HEK293 (cell line): ENCODE measurements at regions not wholly inside any gene's neighbourhood (a gene's known extent, or its start where the extent isn't known, plus 50 kb on each side); places are given as distances from the start of the nearest gene placed in this dataset.
"Not testable (repeated sequence)": the region's sequence is repeated elsewhere in the genome, so short reads cannot be mapped to it uniquely, and the experiment has no call there.

Experiments used
- CTCF ChIA-PET: fragments of 350-600 bp; formaldehyde crosslinking; extraction: SDS; loops from one replicate; lab custom pipeline; 2021; ENCODE audit warnings: antibody characterized with exemption; lab: Yijun Ruan, JAX
- POLR2A ChIA-PET: fragments of 300-600 bp; formaldehyde crosslinking; extraction: SDS; loops from one replicate; lab custom pipeline; 2020; ENCODE audit warnings: antibody characterized with exemption, inconsistent platforms; lab: Yijun Ruan, JAX
- H3K27ac ChIP-seq: fragments of 200-500 bp; sonication (Bioruptor generic); 2 replicates; pipeline ENCODE4 v1.5.1; 2014; ENCODE audit warnings: low read depth, low read length, control low read depth, inconsistent platforms; ENCODE audit errors: extremely low read depth
- H3K36me3 ChIP-seq, 2 experiments: fragments of 200-500 bp in 1 of 2; sonication (Bioruptor generic) in 1 of 2; 1 replicate in 1 of 2; 2 replicates in 1 of 2; pipeline ENCODE4 v1.5.1; 2014 to 2017; ENCODE audit warnings: inconsistent platforms in 2 of 2, low read length in 2 of 2; ENCODE audit not compliant: control insufficient read depth in 2 of 2, insufficient read depth in 1 of 2
- H3K4me1 ChIP-seq: fragments of 200-500 bp; sonication (Bioruptor generic); 2 replicates; pipeline ENCODE4 v1.5.1; 2014; ENCODE audit warnings: mild to moderate bottlenecking, low read length, inconsistent platforms; ENCODE audit not compliant: control insufficient read depth, insufficient read depth
- H3K4me3 ChIP-seq: 2 replicates; pipeline ENCODE4 v1.5.1; 2011; ENCODE audit warnings: low read depth, mild to moderate bottlenecking, control low read depth, low read length, moderate library complexity
- H3K9me3 ChIP-seq: fragments of 200-500 bp; sonication (Bioruptor generic); 2 replicates; pipeline ENCODE4 v1.5.1; 2014; ENCODE audit warnings: low read depth, low read length, inconsistent platforms; ENCODE audit not compliant: control insufficient read depth, insufficient read depth
- BCL6B ChIP-seq: fragments of 450-650 bp; formaldehyde crosslinking; IDR thresholded peaks from 2 replicates; pipeline ENCODE4 v1.5.1; 2017; ENCODE audit warnings: missing biosample characterization, missing genetic modification characterization
- GFI1B ChIP-seq: fragments of 450-650 bp; formaldehyde crosslinking; IDR thresholded peaks from 2 replicates; pipeline ENCODE4 v1.5.1; 2016; ENCODE audit warnings: missing biosample characterization, missing genetic modification characterization
- GLIS1 ChIP-seq: fragments of 450-650 bp; formaldehyde crosslinking; IDR thresholded peaks from 2 replicates; pipeline ENCODE4 v1.5.1; 2016; ENCODE audit warnings: missing biosample characterization, missing genetic modification characterization
- KLF7 ChIP-seq: fragments of 450-650 bp; formaldehyde crosslinking; IDR thresholded peaks from 2 replicates; pipeline ENCODE4 v1.5.1; 2016; ENCODE audit warnings: missing biosample characterization, missing genetic modification characterization, borderline replicate concordance
- TCF7L2 ChIP-seq: IDR thresholded peaks from 2 replicates; pipeline ENCODE4 v1.6.1; 2011; ENCODE audit warnings: low read depth, mild to moderate bottlenecking, inconsistent platforms, low read length, moderate library complexity, borderline replicate concordance
- TRIM28 ChIP-seq: IDR thresholded peaks from 2 replicates; pipeline ENCODE4 v1.6.1; 2011; ENCODE audit warnings: low read length, control low read depth, borderline replicate concordance
- ZBTB17 ChIP-seq: fragments of 450-650 bp; formaldehyde crosslinking; IDR thresholded peaks from 2 replicates; pipeline ENCODE4 v1.5.1; 2016; ENCODE audit warnings: missing biosample characterization, missing genetic modification characterization
- ZBTB8A ChIP-seq: fragments of 450-650 bp; formaldehyde crosslinking; IDR thresholded peaks from 2 replicates; pipeline ENCODE4 v1.5.1; 2016; ENCODE audit warnings: missing biosample characterization, missing genetic modification characterization
- ZFP69B ChIP-seq: fragments of 450-650 bp; formaldehyde crosslinking; IDR thresholded peaks from 2 replicates; pipeline ENCODE4 v1.5.1; 2016; ENCODE audit warnings: missing biosample characterization, missing genetic modification characterization
- ZNF121 ChIP-seq: fragments of 450-650 bp; formaldehyde crosslinking; IDR thresholded peaks from 2 replicates; pipeline ENCODE4 v1.5.1; 2016; ENCODE audit warnings: missing biosample characterization, missing genetic modification characterization
- ZNF133 ChIP-seq: fragments of 450-650 bp; formaldehyde crosslinking; IDR thresholded peaks from 2 replicates; pipeline ENCODE4 v1.5.1; 2016; ENCODE audit warnings: missing biosample characterization, missing genetic modification characterization
- ZNF155 ChIP-seq: fragments of 450-650 bp; formaldehyde crosslinking; IDR thresholded peaks from 2 replicates; pipeline ENCODE4 v1.5.1; 2016; ENCODE audit warnings: missing biosample characterization, missing genetic modification characterization
- ZNF19 ChIP-seq: fragments of 450-650 bp; formaldehyde crosslinking; IDR thresholded peaks from 2 replicates; pipeline ENCODE4; 2016; ENCODE audit warnings: missing biosample characterization, missing genetic modification characterization, low read depth
- ZNF24 ChIP-seq: fragments of 450-650 bp; formaldehyde crosslinking; IDR thresholded peaks from 2 replicates; pipeline ENCODE4 v1.5.1; 2016; ENCODE audit warnings: missing biosample characterization, missing genetic modification characterization
- ZNF302 ChIP-seq: fragments of 450-650 bp; formaldehyde crosslinking; IDR thresholded peaks from 2 replicates; pipeline ENCODE4 v1.5.1; 2016; ENCODE audit warnings: missing biosample characterization, missing genetic modification characterization, low read depth
- ZNF394 ChIP-seq: fragments of 450-650 bp; formaldehyde crosslinking; IDR thresholded peaks from 2 replicates; pipeline ENCODE4 v1.5.1; 2016; ENCODE audit warnings: missing biosample characterization, missing genetic modification characterization, mild to moderate bottlenecking, moderate library complexity, borderline replicate concordance
- ZNF521 ChIP-seq: fragments of 450-650 bp; formaldehyde crosslinking; IDR thresholded peaks from 2 replicates; pipeline ENCODE4 v1.5.1; 2017; ENCODE audit warnings: missing biosample characterization, mild to moderate bottlenecking, missing genetic modification characterization
- ZNF558 ChIP-seq: fragments of 450-650 bp; formaldehyde crosslinking; IDR thresholded peaks from 2 replicates; pipeline ENCODE4 v1.5.1; 2016; ENCODE audit warnings: missing biosample characterization, missing genetic modification characterization
- ZNF624 ChIP-seq: fragments of 450-650 bp; formaldehyde crosslinking; IDR thresholded peaks from 2 replicates; pipeline ENCODE4 v1.5.1; 2017; ENCODE audit warnings: missing biosample characterization, missing genetic modification characterization
- ZNF664 ChIP-seq: fragments of 450-650 bp; formaldehyde crosslinking; IDR thresholded peaks from 2 replicates; pipeline ENCODE4 v1.5.1; 2016; ENCODE audit warnings: missing biosample characterization, missing genetic modification characterization
- ZNF670 ChIP-seq: fragments of 450-650 bp; formaldehyde crosslinking; IDR thresholded peaks from 2 replicates; pipeline ENCODE4 v1.5.1; 2016; ENCODE audit warnings: missing biosample characterization, missing genetic modification characterization, low read depth
- ZNF785 ChIP-seq: fragments of 450-650 bp; formaldehyde crosslinking; IDR thresholded peaks from 2 replicates; pipeline ENCODE4 v1.5.1; 2016; ENCODE audit warnings: missing biosample characterization, missing genetic modification characterization
- ZNF843 ChIP-seq: fragments of 450-650 bp; formaldehyde crosslinking; IDR thresholded peaks from 2 replicates; pipeline ENCODE4 v1.5.1; 2016; ENCODE audit warnings: missing biosample characterization, missing genetic modification characterization
- ZSCAN4 ChIP-seq: fragments of 450-650 bp; formaldehyde crosslinking; IDR thresholded peaks from 2 replicates; pipeline ENCODE4 v1.5.1; 2017; ENCODE audit warnings: missing biosample characterization, missing genetic modification characterization
- ZSCAN5A ChIP-seq: fragments of 450-650 bp; formaldehyde crosslinking; IDR thresholded peaks from 2 replicates; pipeline ENCODE4 v1.5.1; 2016; ENCODE audit warnings: missing biosample characterization, missing genetic modification characterization

GRCh38 chr18:4921548-4921947 lies 275.5 kb downstream of the AKAIN1 start (continued):
- TF ChIP-seq BCL6B (tag by site-specific recombination) (no peak), ZNF664 (no peak), ZBTB17 (no peak), ZNF394 (tag by site-specific recombination) (no peak), ZNF19 (tag by site-specific recombination) (no peak), ZBTB8A (tag by site-specific recombination) (no peak), ZFP69B (no peak)
- TF ChIP-seq, all 188 proteins: peak for 0

- H3K4me1 ChIP-seq, H3K36me3 ChIP-seq, POLR2A ChIA-PET, H3K27ac ChIP-seq, CTCF ChIA-PET, H3K4me3 ChIP-seq, H3K9me3 ChIP-seq: not testable (repeated sequence)
These were observed 279.5 kb downstream of the AKAIN1 start for GRCh38 chr18:4917509-4917908.

- no peaks in the 10 kb centered on the region for H3K4me1 ChIP-seq
- no peaks in the 10 kb centered on the region for H3K36me3 ChIP-seq
- ChIA-PET CTCF (no interaction called here), POLR2A (no interaction called here)
- H3K27ac ChIP-seq, result no peak overlapping the region
- H3K9me3 ChIP-seq, result no peaks in the 10 kb centered on the region
- no peak overlapping the region for H3K4me3 ChIP-seq
- TF ChIP-seq ZNF121, result no peak
- no peak for TF ChIP-seq KLF7
- no peak for TF ChIP-seq ZNF521 (tag by site-specific recombination)
- TF ChIP-seq ZNF785, result no peak
- no peak for TF ChIP-seq ZNF624 (tag by site-specific recombination)
- no peak for TF ChIP-seq ZNF133
- no peak for TF ChIP-seq ZNF24
- no peak for TF ChIP-seq ZNF155 (tag by site-specific recombination)
- TF ChIP-seq GFI1B (tag by site-specific recombination), result no peak
- TF ChIP-seq ZNF302, result no peak
- no peak for TF ChIP-seq ZSCAN4 (tag by site-specific recombination)
- TF ChIP-seq TCF7L2, result no peak
- no peak for TF ChIP-seq TRIM28
These were observed 288.7 kb downstream of the AKAIN1 start for GRCh38 chr18:4908328-4908727.

GRCh38 chr18:4906856-4907255 lies 290.2 kb downstream of the AKAIN1 start:
- no peaks in the 10 kb centered on the region for H3K36me3 ChIP-seq
- CTCF ChIA-PET, result no interaction called here
- POLR2A ChIA-PET, result no interaction called here
- H3K27ac ChIP-seq, result no peak overlapping the region
- H3K4me3 ChIP-seq, result no peak overlapping the region
- H3K4me1 ChIP-seq, result no peaks in the 10 kb centered on the region
- H3K9me3 ChIP-seq, result no peaks in the 10 kb centered on the region
- TF ChIP-seq GFI1B (tag by site-specific recombination) (no peak), ZNF394 (tag by site-specific recombination) (no peak), GLIS1 (tag by site-specific recombination) (no peak), ZNF843 (tag by site-specific recombination) (no peak), ZSCAN5A (no peak), ZNF670 (tag by site-specific recombination) (no peak), ZNF558 (no peak)
